ENCODE measurements at regions not wholly inside any gene's neighbourhood (a gene's known extent, or its start where the extent isn't known, plus 50 kb on each side); places are given as distances from the start of the nearest gene placed in this dataset.

GRCh38 chr10:4440260-4440659 is 385.7 kb upstream of the AKR1E2 start:
- CTCF ChIA-PET, result no interaction called here

GRCh38 chr10:4437791-4438190 is 388.2 kb upstream of the AKR1E2 start:
- no peaks in the 10 kb centered on the region for H3K27me3 ChIP-seq (ENCODE audit: low read length)
- DNase-seq (no peak), ATAC-seq (no peak)
- H3K9ac ChIP-seq (ENCODE audit: low read length), result no peak overlapping the region
- no peak overlapping the region for H3K27ac ChIP-seq (ENCODE audit: low read length)
- H3F3A ChIP-seq (ENCODE audit: low read length, unreplicated experiment), result no peaks in the 10 kb centered on the region
- no peak overlapping the region for H2AFZ ChIP-seq (ENCODE audit: low read length)
- ChIA-PET CTCF (no interaction called here), POLR2A (ENCODE audit: unreplicated experiment) (no interaction called here)
- no peaks in the 10 kb centered on the region for H3K9me3 ChIP-seq (ENCODE audit: low read length)
- no TSS peak for BruUV-seq (replicated peaks)
- no peaks in the 10 kb centered on the region for H4K20me1 ChIP-seq (ENCODE audit: low read length)
- TF ChIP-seq EZH2 (IDR thresholded peaks at IDR 0.05; ENCODE audit: low read length, unreplicated experiment) (no peak), EZH2phosphoT487 (IDR thresholded peaks at IDR 0.05; ENCODE audit: borderline replicate concordance, low read length) (no peak), CTCF (conservative IDR thresholded peaks at IDR 0.05; ENCODE audit: low read depth, low read length) (no peak)
- intact Hi-C loops (cut with micrococcal nuclease), result no loop called here
- no peaks in the 10 kb centered on the region for H3K36me3 ChIP-seq (ENCODE audit: low read depth, low read length)
- no peaks in the 10 kb centered on the region for H3K9me2 ChIP-seq (replicated peaks; ENCODE audit: low read length)
- no peak overlapping the region for H3K4me2 ChIP-seq (ENCODE audit: low read length)
- no peaks in the 10 kb centered on the region for H3K4me1 ChIP-seq (ENCODE audit: insufficient read depth, low read length)
- H3K79me2 ChIP-seq (ENCODE audit: low read length), result no peaks in the 10 kb centered on the region
- no peak overlapping the region for H3K4me3 ChIP-seq (ENCODE audit: low read length)

More at GRCh38 chr10:4440260-4440659, 385.7 kb upstream of the AKR1E2 start:
- Histone ChIP-seq H3K27me3 (ENCODE audit: low read length) (no peaks in the 10 kb centered on the region), H3K36me3 (ENCODE audit: low read depth, low read length) (no peaks in the 10 kb centered on the region), H3K9me3 (ENCODE audit: low read length) (no peaks in the 10 kb centered on the region), H3K9me2 (replicated peaks; ENCODE audit: low read length) (no peaks in the 10 kb centered on the region), H3K4me2 (ENCODE audit: low read length) (no peak overlapping the region), H3K4me3 (ENCODE audit: low read length) (no peak overlapping the region), H3K27ac (ENCODE audit: low read length) (no peak overlapping the region), H4K20me1 (ENCODE audit: low read length) (no peaks in the 10 kb centered on the region), H3K4me1 (ENCODE audit: insufficient read depth, low read length) (no peaks in the 10 kb centered on the region), H2AFZ (ENCODE audit: low read length) (no peak overlapping the region), H3K79me2 (ENCODE audit: low read length) (no peaks in the 10 kb centered on the region), H3F3A (ENCODE audit: low read length, unreplicated experiment) (no peaks in the 10 kb centered on the region), H3K9ac (ENCODE audit: low read length) (no peak overlapping the region)
- no peak for DNase-seq
- intact Hi-C loops (cut with micrococcal nuclease), result no loop called here
- no peak for ATAC-seq
- BruUV-seq (replicated peaks), result no TSS peak
- TF ChIP-seq CTCF (conservative IDR thresholded peaks at IDR 0.05; ENCODE audit: low read depth, low read length), result no peak
- no peak for TF ChIP-seq EZH2phosphoT487 (IDR thresholded peaks at IDR 0.05; ENCODE audit: borderline replicate concordance, low read length)
- TF ChIP-seq EZH2 (IDR thresholded peaks at IDR 0.05; ENCODE audit: low read length, unreplicated experiment), result no peak
- POLR2A ChIA-PET (ENCODE audit: unreplicated experiment), result no interaction called here

- ChIA-PET CTCF (no interaction called here), POLR2A (ENCODE audit: unreplicated experiment) (no interaction called here)
- Histone ChIP-seq H3K9me2 (replicated peaks; ENCODE audit: low read length) (no peaks in the 10 kb centered on the region), H3K9ac (ENCODE audit: low read length) (no peak overlapping the region), H3F3A (ENCODE audit: low read length, unreplicated experiment) (no peaks in the 10 kb centered on the region), H3K36me3 (ENCODE audit: low read depth, low read length) (no peaks in the 10 kb centered on the region), H3K9me3 (ENCODE audit: low read length) (no peaks in the 10 kb centered on the region), H3K4me2 (ENCODE audit: low read length) (no peak overlapping the region), H3K4me1 (ENCODE audit: insufficient read depth, low read length) (no peaks in the 10 kb centered on the region), H2AFZ (ENCODE audit: low read length) (no peak overlapping the region), H3K79me2 (ENCODE audit: low read length) (no peaks in the 10 kb centered on the region), H3K27ac (ENCODE audit: low read length) (no peak overlapping the region), H3K27me3 (ENCODE audit: low read length) (no peaks in the 10 kb centered on the region), H4K20me1 (ENCODE audit: low read length) (no peaks in the 10 kb centered on the region), H3K4me3 (ENCODE audit: low read length) (no peak overlapping the region)
- DNase-seq (no peak), ATAC-seq (no peak)
- BruUV-seq (replicated peaks), result no TSS peak
- TF ChIP-seq EZH2 (IDR thresholded peaks at IDR 0.05; ENCODE audit: low read length, unreplicated experiment) (no peak), CTCF (conservative IDR thresholded peaks at IDR 0.05; ENCODE audit: low read depth, low read length) (no peak), EZH2phosphoT487 (IDR thresholded peaks at IDR 0.05; ENCODE audit: borderline replicate concordance, low read length) (no peak)
- intact Hi-C loops (cut with micrococcal nuclease), result no loop called here
Measured at GRCh38 chr10:4437061-4437460, 388.9 kb upstream of the AKR1E2 start.

Measured in PC-3 (cell line).